ENCODE measurements at regions not wholly inside any gene's neighbourhood (a gene's known extent, or its start where the extent isn't known, plus 50 kb on each side); places are given as distances from the start of the nearest gene placed in this dataset.

DNA sequence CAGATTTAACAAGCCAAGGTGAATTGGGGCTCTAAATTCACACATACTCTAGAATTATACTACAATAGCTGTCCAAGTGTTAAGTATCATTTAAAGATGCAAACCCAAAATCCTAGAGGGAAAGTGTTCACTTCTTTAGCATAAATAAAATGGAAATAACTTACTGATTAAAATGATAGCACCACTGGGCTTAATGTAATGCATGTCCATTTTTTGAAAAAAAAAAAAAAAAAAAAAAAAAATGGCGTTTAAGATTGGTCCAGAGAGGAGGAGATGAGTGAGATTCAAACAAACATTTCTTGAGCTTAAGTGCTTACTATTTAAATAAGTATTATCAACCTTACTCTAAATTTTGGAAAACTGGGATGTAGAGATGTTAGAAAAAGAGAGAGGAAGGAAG is 251.5 kb upstream of the CWC22 start:
- TF ChIP-seq, protein P1, sequence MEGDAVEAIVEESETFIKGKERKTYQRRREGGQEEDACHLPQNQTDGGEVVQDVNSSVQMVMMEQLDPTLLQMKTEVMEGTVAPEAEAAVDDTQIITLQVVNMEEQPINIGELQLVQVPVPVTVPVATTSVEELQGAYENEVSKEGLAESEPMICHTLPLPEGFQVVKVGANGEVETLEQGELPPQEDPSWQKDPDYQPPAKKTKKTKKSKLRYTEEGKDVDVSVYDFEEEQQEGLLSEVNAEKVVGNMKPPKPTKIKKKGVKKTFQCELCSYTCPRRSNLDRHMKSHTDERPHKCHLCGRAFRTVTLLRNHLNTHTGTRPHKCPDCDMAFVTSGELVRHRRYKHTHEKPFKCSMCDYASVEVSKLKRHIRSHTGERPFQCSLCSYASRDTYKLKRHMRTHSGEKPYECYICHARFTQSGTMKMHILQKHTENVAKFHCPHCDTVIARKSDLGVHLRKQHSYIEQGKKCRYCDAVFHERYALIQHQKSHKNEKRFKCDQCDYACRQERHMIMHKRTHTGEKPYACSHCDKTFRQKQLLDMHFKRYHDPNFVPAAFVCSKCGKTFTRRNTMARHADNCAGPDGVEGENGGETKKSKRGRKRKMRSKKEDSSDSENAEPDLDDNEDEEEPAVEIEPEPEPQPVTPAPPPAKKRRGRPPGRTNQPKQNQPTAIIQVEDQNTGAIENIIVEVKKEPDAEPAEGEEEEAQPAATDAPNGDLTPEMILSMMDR (conservative IDR thresholded peaks at IDR 0.05 in 1 of 2, IDR thresholded peaks at IDR 0.05 in 1 of 2; ENCODE audit: extremely low read depth in 1 of 2, insufficient read depth in 1 of 2, low read depth in 1 of 2, low read length in 2 of 2): no peak
- TF ChIP-seq EZH2 (IDR thresholded peaks at IDR 0.05; ENCODE audit: borderline replicate concordance, low read length): no peak

Data from mammary epithelial cell (primary cell).